Testis (tissue), 2 donors: ENCODE measurements at regions not wholly inside any gene's neighbourhood (a gene's known extent, or its start where the extent isn't known, plus 50 kb on each side); places are given as distances from the start of the nearest gene placed in this dataset.

Experiments used
- CTCF ChIP-seq, 3 experiments: fragments of 450-650 bp in 2 of 3; fragments of 200-600 bp in 1 of 3; sonication (generic) in 1 of 3; IDR thresholded peaks; one replicate each; pipeline ENCODE4 v1.5.1; 2016 to 2019; ENCODE audit warnings: antibody characterized with exemption in 3 of 3, mild to moderate bottlenecking in 2 of 3, moderate library complexity in 1 of 3
- POLR2A ChIP-seq: fragments of 450-650 bp; IDR thresholded peaks from one replicate; pipeline ENCODE4 v1.6.1; 2017; ENCODE audit warnings: antibody characterized with exemption, mild to moderate bottlenecking, moderate library complexity

- TF ChIP-seq CTCF (IDR thresholded peaks at IDR 0.05), result no peak
- no peak for TF ChIP-seq POLR2A
Measured at GRCh38 chr4:28675582-28675981, 1814.9 kb downstream of the STIM2 start.
